GM12878 (cell line): ENCODE measurements at regions not wholly inside any gene's neighbourhood (a gene's known extent, or its start where the extent isn't known, plus 50 kb on each side); places are given as distances from the start of the nearest gene placed in this dataset.

ENCODE experiments used
- ATAC-seq: fragments of 200-7000 bp; cut with Tn5 transposase; 3 replicates; pipeline ENCODE4 v1.9.1; 2020; ENCODE audit warnings: mild to moderate bottlenecking, moderate library complexity
- BruUV-seq: library from RNA; stranded (reverse); fragments of 400-500 nt; replicated peaks from 2 replicates; lab custom pipeline; 2021; lab: Mats Ljungman, UMichigan
- CTCF ChIA-PET: fragments of 300-600 bp; sonication (Branson Sonifier 250); formaldehyde crosslinking; extraction: SDS; loops from one replicate; lab custom pipeline; 2021; ENCODE audit warnings: inconsistent platforms; lab: Yijun Ruan, JAX
- POLR2A ChIA-PET: fragments of 350-600 bp; formaldehyde crosslinking; extraction: SDS; loops from one replicate; lab custom pipeline; 2021; ENCODE audit warnings: inconsistent platforms; lab: Charles Lee
- RAD21 ChIA-PET: fragments of 300-600 bp; sonication (Branson Sonifier 250); formaldehyde crosslinking; loops from one replicate; lab custom pipeline; 2023; ENCODE audit warnings: antibody characterized with exemption; ENCODE audit not compliant: unreplicated experiment; lab: Charles Lee
- SMC1A ChIA-PET: fragments of 300-600 bp; sonication (Branson Sonifier 250); formaldehyde crosslinking; loops from one replicate; lab custom pipeline; 2023; ENCODE audit not compliant: unreplicated experiment, uncharacterized antibody; lab: Charles Lee
- DNase-seq: peaks from one replicate; pipeline ENCODE4 v3.0.0-alpha.2; 2011; ENCODE audit warnings: low read depth, low spot score
- FAIRE-seq: peaks from 3 replicates; lab custom pipeline; 2011; peaks lifted over from hg19 to GRCh38; lab: Jason Lieb, UNC
- H2AFZ ChIP-seq: 2 replicates; pipeline ENCODE4 v1.6.0; 2011; ENCODE audit warnings: low read depth, low read length, control low read depth; ENCODE audit not compliant: control insufficient read depth
- H3K27ac ChIP-seq: 2 replicates; pipeline ENCODE4 v1.5.1; 2011; ENCODE audit warnings: control low read depth; ENCODE audit not compliant: control insufficient read depth, insufficient read depth
- H3K27me3 ChIP-seq, 2 experiments: replicated peaks in 1 of 2; 2 replicates each; pipeline versions ENCODE4 v1.6.0 to v1.6.1; 2011; ENCODE audit warnings: low read length in 1 of 2; ENCODE audit not compliant: control insufficient read depth in 2 of 2, insufficient read depth in 2 of 2
- H3K36me3 ChIP-seq, 2 experiments: 2 replicates each; pipeline ENCODE4 v1.5.1; 2011; ENCODE audit warnings: low read length in 1 of 2; ENCODE audit not compliant: control insufficient read depth in 2 of 2, insufficient read depth in 2 of 2
- H3K4me1 ChIP-seq: 2 replicates; pipeline ENCODE4 v1.6.1; 2011; ENCODE audit warnings: mild to moderate bottlenecking, low read length, moderate library complexity, mixed read lengths; ENCODE audit not compliant: control insufficient read depth, insufficient read depth
- H3K4me2 ChIP-seq: 2 replicates; pipeline ENCODE4 v1.6.0; 2011; ENCODE audit warnings: control low read depth; ENCODE audit not compliant: control insufficient read depth, insufficient read depth
- H3K4me3 ChIP-seq: fragments of 200-600 bp; sonication (generic); 2 replicates; pipeline ENCODE4 v1.5.1; 2016
- H3K79me2 ChIP-seq: 2 replicates; pipeline ENCODE4 v1.6.0; 2011; ENCODE audit warnings: low read length; ENCODE audit not compliant: control insufficient read depth, insufficient read depth
- H3K9ac ChIP-seq: 2 replicates; pipeline ENCODE4 v1.8.0; 2011; ENCODE audit warnings: low read length, control low read depth, mixed read lengths; ENCODE audit not compliant: control insufficient read depth, insufficient read depth
- H3K9me3 ChIP-seq: replicated peaks from 3 replicates; pipeline ENCODE4 v1.5.1; 2011; ENCODE audit warnings: mild to moderate bottlenecking, low read length; ENCODE audit not compliant: control insufficient read depth, insufficient read depth
- H4K20me1 ChIP-seq: 2 replicates; pipeline ENCODE4 v1.6.0; 2011; ENCODE audit not compliant: control insufficient read depth, insufficient read depth
- BCL11A ChIP-seq: IDR thresholded peaks from 2 replicates; pipeline ENCODE4 v1.6.1; 2011; ENCODE audit warnings: low read depth, low read length
- FOXK2 ChIP-seq: fragments of 450-650 bp; IDR thresholded peaks from 2 replicates; pipeline ENCODE4 v1.6.1; 2017; ENCODE audit warnings: mild to moderate bottlenecking, moderate library complexity
- GATAD2B ChIP-seq: fragments of 450-650 bp; conservative IDR thresholded peaks from 2 replicates; pipeline ENCODE4 v1.6.1; 2017; ENCODE audit warnings: low read depth, mild to moderate bottlenecking, moderate library complexity
- JUND ChIP-seq: IDR thresholded peaks from 2 replicates; pipeline ENCODE4 v1.6.1; 2012; ENCODE audit warnings: low read depth, mild to moderate bottlenecking, low read length, improper control_type of control experiment, moderate library complexity
- NR2C1 ChIP-seq: fragments of 450-650 bp; IDR thresholded peaks from 2 replicates; pipeline ENCODE4 v1.6.1; 2017; ENCODE audit warnings: antibody characterized with exemption, mild to moderate bottlenecking, moderate library complexity
- PAX5 ChIP-seq: IDR thresholded peaks from 2 replicates; pipeline ENCODE4 v1.6.1; 2011; ENCODE audit warnings: low read depth, low read length, borderline replicate concordance
- SP1 ChIP-seq: IDR thresholded peaks from one replicate; pipeline ENCODE4 v1.6.1; 2011; ENCODE audit warnings: low read depth, low read length
- SREBF1 ChIP-seq: IDR thresholded peaks from 2 replicates; pipeline ENCODE4 v1.6.1; 2012; ENCODE audit warnings: mild to moderate bottlenecking, low read length
- WGBS: methylation state at CpG from one replicate; pipeline ENCODE4 v1.1.6; 2016; ENCODE audit warnings: low lambda C conversion rate; ENCODE audit not compliant: insufficient replicate concordance, insufficient coverage; ENCODE audit errors: missing lambda C conversion rate; 5-methylcytosine and 5-hydroxymethylcytosine counted together
- in situ Hi-C: fragments of 300-500 bp; cut with MboI; formaldehyde crosslinking; loops from 9 replicates; pipeline ENCODE4 v1.14.3; 2018; ENCODE audit warnings: mixed read lengths
- intact Hi-C: fragments of 100-400 bp; cut with micrococcal nuclease; formaldehyde crosslinking; loops from one replicate; pipeline ENCODE4 v1.14.2; 2022; ENCODE audit not compliant: unreplicated experiment
- TF ChIP-seq, protein P1 (sequence below): fragments of 450-650 bp; formaldehyde crosslinking; IDR thresholded peaks from 2 replicates; pipeline ENCODE4 v1.5.0; 2022; ENCODE audit warnings: mild to moderate bottlenecking, missing genetic modification characterization

DNA sequence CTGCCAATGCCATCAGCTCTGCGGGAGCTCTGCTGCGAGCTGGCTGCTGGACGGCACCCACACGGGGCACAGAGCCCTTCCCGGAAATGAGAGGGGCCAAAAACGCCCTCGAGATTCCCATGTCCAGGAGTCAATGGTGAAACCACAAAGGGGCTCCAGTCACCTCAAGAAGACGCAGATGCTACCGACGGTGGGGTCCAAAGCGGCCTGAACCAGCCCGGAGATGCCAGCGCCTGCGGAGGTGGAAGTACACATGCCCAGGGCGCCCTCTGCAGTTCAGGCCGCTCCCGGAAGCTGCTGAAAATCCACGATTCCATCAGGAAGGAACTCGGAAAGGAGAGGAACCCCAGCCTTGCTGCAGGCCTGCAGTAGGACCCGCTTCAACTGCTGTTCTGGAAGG, 82.4 kb upstream of the SELENOP start:
- WGBS, result 51% methylated on average over 20 of the region's 20 CpGs
- TF ChIP-seq PAX5 (no peak), BCL11A (no peak), GATAD2B (no peak), NR2C1 (no peak), SREBF1 (no peak), JUND (no peak), SP1 (no peak), FOXK2 (no peak)
- TF ChIP-seq, protein P1, sequence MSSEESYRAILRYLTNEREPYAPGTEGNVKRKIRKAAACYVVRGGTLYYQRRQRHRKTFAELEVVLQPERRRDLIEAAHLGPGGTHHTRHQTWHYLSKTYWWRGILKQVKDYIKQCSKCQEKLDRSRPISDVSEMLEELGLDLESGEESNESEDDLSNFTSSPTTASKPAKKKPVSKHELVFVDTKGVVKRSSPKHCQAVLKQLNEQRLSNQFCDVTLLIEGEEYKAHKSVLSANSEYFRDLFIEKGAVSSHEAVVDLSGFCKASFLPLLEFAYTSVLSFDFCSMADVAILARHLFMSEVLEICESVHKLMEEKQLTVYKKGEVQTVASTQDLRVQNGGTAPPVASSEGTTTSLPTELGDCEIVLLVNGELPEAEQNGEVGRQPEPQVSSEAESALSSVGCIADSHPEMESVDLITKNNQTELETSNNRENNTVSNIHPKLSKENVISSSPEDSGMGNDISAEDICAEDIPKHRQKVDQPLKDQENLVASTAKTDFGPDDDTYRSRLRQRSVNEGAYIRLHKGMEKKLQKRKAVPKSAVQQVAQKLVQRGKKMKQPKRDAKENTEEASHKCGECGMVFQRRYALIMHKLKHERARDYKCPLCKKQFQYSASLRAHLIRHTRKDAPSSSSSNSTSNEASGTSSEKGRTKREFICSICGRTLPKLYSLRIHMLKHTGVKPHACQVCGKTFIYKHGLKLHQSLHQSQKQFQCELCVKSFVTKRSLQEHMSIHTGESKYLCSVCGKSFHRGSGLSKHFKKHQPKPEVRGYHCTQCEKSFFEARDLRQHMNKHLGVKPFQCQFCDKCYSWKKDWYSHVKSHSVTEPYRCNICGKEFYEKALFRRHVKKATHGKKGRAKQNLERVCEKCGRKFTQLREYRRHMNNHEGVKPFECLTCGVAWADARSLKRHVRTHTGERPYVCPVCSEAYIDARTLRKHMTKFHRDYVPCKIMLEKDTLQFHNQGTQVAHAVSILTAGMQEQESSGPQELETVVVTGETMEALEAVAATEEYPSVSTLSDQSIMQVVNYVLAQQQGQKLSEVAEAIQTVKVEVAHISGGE (CRISPR knock-in tag), result no peak
- TF ChIP-seq, all 136 proteins: peak for 0
- H4K20me1 ChIP-seq, result no peaks in the 10 kb centered on the region
- H3K4me1 ChIP-seq, result no peaks in the 10 kb centered on the region
- H3K9ac ChIP-seq, result no peak overlapping the region
- H3K4me2 ChIP-seq, result no peak overlapping the region
- DNase-seq (no peak), ATAC-seq (no peak), FAIRE-seq (no peak)
- H3K27me3 ChIP-seq, result peaks cover 0 to 2% of the 10 kb centered on the region in 2 experiments; a peak in 3 of 4 replicates
- no peaks in the 10 kb centered on the region for H3K36me3 ChIP-seq
- ChIA-PET CTCF (interaction anchor here (1.3 to 2.5 kb wide), 2 partner anchors 15 to 131 kb away, joined by 3 to 5 read pairs; no protein-coding TSS in a partner anchor), POLR2A (no interaction called here), SMC1A (interaction anchor here (1.2 kb wide), 1 partner anchor 15 kb away, joined by 5 read pairs; no protein-coding TSS in a partner anchor), RAD21 (interaction anchor here (1.6 kb wide), 1 partner anchor 837 kb away, joined by 3 read pairs; no protein-coding TSS in a partner anchor)
- BruUV-seq, result no TSS peak
- H2AFZ ChIP-seq, result no peak overlapping the region
- in situ Hi-C loops (no loop called here), intact Hi-C loops (no loop called here)
- H3K27ac ChIP-seq, result no peak overlapping the region
- H3K9me3 ChIP-seq, result no peaks in the 10 kb centered on the region
- no peaks in the 10 kb centered on the region for H3K79me2 ChIP-seq
- no peak overlapping the region for H3K4me3 ChIP-seq
